ENCODE measurements at regions not wholly inside any gene's neighbourhood (a gene's known extent, or its start where the extent isn't known, plus 50 kb on each side); places are given as distances from the start of the nearest gene placed in this dataset.

DNA sequence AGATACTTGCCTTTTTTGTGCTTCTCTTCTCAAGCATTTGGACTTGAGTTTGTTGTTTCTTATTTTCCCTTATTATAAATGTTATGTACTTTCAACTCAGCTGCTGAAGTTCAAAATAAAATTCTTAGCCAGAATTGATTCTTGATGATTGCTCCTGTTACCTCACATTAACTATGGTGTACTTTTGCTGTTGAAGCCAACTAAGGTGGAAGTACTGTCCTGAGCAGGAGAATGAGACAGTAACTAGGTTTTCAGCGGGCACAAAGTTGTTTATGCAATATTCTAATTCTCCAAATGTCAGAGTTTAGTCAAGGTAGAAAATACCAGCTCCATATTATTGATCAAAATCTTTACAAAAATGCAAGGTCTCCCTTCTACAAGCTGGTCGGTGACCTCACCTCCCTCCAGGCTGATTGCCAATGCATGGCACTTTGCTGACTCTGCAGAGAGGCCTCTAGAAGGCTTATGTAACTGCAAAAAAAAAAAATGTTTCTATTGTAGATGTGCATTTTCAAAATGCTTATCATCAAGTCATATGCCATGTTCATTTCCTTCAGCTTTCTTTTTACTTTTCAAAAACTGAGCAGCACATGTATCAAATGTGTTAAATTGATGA lies 1783.5 kb upstream of the WWC1 start:
- no peak for DNase-seq (ENCODE audit: low spot score)

DNA sequence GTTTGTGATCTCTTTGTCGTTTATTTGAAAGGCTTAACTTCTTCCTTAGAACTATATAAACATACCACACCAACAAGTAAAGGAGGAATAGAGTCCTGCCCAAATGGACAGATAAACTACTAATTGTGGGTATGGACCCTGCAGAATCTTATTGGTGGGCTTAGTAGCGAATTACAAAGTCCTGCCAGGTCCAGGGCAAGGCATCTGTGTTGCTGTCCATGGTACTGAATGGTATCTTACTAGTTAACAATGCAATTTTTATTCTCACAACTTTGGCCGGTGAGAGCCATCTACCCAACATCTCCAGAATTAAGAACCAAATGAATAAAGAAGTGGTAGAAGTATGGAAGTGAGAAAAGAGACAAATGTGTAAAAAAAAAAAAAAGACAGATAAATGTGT lies 1782.4 kb upstream of the WWC1 start:
- DNase-seq (ENCODE audit: low spot score): peak; percentile 37

DNA sequence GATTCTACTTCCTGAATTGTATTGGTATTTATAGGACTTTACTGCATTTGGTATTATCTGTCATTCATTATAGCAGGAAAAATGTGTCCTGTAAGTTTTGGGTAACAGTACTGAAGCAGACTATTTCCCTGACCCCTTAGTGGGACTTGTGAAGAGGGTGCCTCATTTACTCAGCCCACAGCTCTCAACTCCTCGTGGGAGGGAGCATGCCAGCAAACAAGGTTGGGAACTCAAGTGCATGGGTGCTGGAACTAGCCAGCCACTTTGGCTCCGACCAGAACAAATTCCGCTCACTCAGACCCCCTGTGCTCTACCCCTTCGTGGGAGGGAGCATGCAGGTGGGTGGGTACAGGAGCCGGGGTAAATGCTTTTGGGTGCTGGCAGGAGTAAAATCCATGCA lies 1773.5 kb upstream of the WWC1 start:
- no peak for DNase-seq (ENCODE audit: low spot score)

DNA sequence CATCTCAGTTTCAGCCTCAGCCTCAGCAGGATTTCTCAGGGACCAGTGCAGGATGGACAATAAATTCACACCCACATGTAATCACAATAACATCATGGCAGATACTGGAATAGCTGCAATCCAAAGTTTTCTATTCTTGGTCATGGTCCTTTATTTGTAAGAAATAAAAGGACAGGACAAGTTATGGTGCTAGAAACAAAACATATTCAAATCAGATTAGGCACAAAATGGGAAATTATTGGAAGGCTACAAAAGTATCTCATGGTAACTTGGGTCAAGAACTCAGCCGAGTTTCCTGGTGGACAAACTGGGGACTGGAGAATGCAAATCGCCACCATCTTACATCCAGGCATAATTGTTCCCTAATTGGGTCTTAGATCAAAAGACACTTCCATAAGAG lies 1768.2 kb upstream of the WWC1 start:
- DNase-seq (ENCODE audit: low spot score): no peak

DNA sequence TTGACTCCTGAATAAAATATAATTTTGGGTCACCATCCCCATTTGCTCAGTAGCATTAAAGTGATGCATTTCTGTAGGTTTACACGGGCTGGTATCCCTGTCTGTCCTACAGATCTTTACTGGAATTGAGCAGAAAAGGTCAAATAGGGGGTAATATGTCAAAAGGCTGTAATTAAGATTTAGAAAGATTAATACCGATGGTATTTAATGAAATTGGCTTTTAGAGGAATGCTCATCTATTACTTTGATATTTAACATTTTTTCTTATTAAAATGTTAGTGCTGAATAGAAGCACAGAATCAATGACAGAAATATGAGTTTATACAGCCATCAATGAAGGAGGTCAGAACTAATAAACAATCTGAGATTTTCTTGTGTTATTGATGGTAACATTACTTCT lies 1762.2 kb upstream of the WWC1 start:
- DNase-seq (ENCODE audit: low spot score): no peak

DNA sequence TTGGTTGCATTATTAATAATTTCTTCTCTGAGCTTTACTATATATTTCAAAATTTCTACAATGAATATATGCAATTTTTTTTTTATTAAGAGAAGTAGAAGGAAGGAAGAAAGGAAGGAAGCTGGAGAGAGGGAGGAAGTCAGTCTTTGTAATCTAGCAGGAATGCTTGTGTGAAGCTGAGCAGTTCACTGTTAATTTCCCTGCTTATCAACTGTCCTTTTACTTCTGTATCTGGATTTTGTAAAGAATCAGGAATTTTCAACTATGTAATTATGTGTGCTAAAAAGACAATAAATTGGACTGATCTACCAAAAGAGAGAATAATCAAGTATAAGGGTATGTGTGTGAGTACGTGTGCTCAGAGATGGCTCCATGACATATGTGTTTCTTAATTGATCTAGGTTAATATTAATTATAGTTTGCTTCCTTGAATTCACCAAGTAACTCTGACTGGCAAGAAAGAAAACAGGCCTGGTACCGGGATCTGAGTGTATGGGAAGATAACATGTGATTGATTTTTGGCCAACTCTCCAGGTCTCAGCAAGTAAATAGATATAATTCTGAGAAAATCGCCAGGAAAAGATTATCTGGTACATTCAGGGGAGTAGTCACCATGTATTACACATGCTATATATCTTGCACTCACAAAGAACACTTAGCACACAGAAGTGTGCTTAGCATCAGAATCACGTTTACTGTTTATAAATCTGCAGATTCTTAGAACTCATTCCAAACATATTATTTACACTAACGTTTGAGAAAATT lies 1758.8 kb upstream of the WWC1 start:
- no peak for DNase-seq (ENCODE audit: low spot score)

DNA sequence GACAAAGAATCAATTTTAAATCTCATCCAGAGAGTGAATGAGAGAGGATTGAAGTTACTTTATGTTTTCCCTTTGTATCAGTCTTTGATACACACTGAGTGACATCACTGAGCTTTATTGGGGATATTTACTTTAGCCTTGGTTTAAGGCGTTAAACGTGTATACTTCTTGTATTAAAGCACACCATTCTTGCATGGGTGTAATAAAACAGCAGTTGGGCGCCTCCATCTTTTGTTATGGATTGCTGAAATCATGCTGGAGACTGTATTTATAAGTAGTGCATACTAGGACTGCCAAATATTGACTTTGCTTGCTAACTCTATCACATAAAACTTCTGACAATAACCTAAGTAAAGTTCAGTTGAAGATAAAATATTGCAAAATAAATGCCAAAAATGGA lies 1755.8 kb upstream of the WWC1 start:
- DNase-seq (ENCODE audit: low spot score): no peak

DNA sequence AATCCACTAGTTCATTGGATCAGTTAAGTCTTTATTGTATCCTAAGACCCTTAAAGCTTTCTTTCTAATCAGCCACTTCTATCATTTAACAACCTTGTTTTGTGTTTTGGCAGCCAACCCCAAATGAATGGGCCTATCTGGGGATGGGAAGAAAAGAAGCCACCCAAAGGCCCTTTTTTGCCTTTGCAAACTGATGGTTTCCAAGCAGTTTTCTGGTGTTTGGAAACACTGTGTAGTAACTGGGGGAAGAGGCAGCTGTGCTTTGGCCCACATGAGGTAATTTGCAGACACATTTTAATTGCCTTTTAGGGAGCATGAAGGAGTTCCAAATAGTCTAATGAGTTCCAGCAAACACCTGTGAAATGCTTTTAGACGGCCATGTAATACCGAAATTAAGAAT lies 1751.3 kb upstream of the WWC1 start:
- DNase-seq (ENCODE audit: low spot score): no peak

DNA sequence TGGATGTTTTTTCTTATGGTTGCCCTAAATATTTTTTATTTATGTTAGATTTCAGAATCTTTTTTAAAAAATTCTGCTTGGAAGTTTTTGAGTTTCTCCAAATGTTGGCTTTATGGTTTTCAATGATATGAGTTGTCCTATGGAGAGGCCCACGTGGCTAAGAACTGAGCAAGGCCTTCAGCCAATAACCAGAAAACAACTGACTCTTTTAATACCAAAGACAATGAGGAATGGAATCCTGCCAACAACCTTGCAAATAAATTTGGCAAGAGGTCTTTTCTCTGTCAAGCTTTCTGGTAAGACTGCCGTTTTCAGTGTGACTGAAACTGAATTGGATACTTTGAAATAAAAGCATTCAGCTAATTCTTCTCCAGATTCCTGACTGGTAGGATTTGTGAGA lies 1740.1 kb upstream of the WWC1 start:
- DNase-seq (ENCODE audit: low spot score): no peak

DNA sequence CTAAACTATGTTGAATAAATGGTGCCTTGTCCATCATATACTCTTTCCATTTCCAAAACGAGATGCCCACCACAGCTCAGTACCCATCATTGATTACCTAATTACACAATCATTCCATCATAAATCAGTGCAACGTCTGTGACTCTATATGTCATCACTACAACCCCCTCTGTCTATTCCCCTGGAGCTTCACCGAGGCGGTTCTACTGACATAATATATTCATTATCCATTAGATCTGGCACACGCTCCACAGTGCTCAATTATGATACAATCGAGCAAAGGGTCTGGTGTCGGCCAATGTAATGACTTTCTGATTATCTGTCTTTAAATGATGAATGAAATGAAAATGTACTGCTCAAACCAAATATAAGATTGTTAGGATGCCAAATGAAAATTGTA lies 1737.7 kb upstream of the WWC1 start:
- DNase-seq (ENCODE audit: low spot score): no peak

DNA sequence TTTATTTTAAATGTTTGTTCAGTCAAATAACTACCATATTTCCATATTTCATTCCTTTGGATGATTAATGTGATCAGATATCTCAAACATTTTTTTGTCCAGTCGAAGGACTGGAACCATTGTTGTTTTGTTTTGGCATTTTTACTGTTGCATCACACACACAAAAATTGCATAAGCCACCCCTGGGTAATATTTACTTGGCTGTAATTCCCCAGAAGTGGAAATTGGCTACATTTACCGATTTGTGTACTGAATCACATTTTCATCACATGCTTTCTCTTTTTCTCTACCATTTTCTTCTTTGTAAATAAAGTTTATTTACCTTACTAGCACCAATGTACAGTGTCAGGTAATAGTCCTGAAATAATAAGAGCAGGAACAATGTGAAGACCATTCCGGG lies 1729.7 kb upstream of the WWC1 start:
- no peak for DNase-seq (ENCODE audit: low spot score)

DNA sequence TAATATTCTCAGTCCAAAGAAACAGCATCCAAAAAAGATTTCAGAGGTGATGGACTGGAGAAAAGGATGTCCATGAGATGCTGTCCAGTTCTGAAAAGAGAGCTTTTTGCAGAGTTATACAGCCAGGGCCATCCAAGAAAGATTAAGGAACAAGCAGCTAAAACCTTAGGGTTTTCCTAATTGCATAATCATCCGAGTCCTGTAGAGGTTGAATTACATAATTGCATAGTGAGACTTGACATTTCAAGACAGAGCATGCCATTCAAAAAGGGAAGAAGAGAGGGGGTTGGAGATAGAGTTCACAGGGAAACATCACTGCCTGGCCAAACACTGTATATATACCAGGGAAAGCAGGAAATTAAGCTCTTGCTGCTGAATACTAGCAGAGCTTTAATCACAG lies 1729.2 kb upstream of the WWC1 start:
- DNase-seq (ENCODE audit: low spot score): no peak

DNA sequence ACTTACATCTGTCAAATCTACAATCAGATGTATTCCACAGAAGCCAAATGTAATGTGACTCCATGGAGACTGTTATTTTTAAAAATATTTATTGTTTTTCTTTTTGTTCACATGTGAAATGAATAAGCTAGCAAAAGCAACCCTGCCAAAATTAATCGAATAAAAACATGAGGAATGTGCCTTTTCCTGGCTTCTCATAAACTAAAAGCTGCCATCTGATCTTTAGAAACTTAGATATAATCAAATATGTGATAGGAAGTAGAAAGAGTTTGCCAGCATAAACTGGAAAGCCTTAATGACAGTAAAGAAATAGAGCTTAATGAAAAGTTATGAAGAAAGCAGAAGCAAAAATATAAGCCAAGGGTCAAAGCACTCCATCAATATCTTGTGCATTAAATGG lies 1724.7 kb upstream of the WWC1 start:
- no peak for DNase-seq (ENCODE audit: low spot score)

DNA sequence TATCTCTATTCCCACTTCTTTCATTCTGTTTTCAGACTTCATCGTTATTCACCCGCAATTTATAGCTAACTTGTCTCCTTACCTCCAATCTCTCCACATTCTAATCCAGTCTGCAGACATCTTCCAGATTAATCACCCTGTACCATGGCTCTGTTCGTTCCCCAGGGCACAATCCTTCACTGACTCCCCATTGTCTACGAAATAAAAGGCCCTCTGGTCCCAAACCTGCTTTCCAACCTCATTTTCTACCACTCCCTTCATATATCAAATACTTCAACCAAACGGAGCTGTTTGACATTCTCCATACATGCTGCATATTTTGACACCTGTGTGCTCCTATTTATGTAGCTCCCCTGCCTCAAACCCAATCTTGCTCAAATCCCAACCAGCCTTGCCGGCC lies 1720.6 kb upstream of the WWC1 start:
- no peak for DNase-seq (ENCODE audit: low spot score)

DNA sequence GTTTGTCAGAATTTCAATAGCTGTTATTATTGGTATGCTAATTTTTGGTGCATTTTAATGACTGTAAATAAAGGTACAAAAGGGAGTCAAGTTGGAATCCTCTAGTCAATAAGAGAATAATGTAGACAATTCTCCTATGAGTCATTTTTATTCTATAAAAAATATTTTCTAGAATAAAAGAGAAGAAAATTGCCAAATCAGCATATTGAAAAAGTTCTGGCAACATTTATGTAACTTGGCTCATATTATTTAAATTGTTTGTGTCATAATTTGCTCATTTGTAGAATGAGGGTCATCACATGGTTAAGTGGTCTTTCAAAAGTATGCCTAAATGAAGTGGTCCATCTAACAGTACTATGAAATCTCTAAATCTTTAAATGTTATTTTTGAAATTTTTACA lies 1719.8 kb upstream of the WWC1 start:
- no peak for DNase-seq (ENCODE audit: low spot score)

DNA sequence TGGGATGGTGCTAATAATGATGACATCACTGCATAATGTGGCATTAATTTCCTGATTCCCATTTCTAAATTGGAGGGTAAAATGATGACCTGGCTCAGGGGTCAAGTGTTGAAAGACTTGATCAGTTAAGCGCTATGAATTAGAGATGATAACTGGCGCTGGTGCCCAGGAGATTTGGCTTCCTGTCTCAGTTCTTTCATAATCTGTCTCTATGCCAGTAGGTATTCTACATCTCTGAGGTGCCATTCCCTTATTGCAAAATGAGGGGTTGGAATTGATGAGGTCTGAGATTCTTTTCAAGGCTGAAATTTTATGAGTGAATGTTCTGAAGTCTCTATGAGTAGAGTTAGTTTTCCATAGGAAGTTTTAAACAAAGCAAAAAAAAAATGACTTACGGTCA lies 1715.1 kb upstream of the WWC1 start:
- no peak for DNase-seq (ENCODE audit: low spot score)

DNA sequence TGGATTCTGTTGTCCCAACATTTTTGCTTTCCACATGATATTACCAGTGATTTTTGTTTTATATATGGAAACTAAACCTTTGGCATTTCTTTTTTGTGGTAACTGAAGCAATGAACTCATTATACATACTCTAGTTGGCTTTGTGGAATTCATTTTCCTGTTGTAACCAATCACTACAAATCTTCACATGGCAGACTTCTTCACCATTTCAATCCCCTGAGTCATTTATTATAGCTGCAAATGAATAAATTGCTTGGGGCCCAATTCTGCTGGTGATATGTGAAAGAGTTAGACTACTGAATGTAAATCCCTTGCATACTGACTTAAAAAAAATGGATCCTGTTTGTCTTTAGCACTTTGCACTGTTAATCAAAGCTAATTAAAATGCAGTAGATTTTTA lies 1709.6 kb upstream of the WWC1 start:
- no peak for DNase-seq (ENCODE audit: low spot score)

DNA sequence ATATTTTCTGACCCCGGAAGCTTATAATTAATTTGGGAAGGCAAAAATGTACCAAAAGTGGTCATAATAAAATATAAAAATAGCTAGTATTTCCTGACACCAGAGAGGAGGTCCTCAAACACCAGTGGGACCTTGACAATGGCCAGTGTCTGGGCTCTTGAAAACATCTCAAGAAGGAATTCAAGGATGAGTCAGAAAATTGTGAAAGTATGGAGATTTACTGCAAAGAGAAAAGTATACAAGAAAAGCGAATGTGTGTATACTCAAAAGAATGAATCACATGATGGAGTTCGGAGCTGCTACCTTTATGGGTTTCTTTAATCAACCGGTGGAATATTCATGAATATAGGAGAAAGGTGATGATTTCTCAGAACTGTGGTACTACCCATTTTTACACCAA lies 1709.0 kb upstream of the WWC1 start:
- no peak for DNase-seq (ENCODE audit: low spot score)

DNA sequence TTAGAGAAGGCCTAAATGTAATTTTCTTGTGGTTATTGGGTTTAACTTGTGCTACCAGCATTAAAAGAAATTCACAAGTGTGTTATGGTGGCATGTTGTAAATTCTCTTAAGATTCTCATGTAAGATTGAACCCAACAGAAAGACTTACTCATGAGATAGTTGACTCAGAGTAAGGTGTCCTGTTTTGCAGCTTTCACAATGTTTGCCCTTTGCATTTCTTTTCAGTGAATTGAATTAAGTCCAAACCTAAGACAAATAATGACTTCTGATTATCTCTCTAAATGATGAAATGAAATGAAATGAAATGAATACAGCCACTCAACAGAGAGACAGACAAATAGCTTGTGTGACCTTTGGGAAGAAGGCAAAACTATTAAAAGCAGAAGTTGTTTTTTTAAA lies 1696.9 kb upstream of the WWC1 start:
- DNase-seq (ENCODE audit: low spot score): no peak

DNA sequence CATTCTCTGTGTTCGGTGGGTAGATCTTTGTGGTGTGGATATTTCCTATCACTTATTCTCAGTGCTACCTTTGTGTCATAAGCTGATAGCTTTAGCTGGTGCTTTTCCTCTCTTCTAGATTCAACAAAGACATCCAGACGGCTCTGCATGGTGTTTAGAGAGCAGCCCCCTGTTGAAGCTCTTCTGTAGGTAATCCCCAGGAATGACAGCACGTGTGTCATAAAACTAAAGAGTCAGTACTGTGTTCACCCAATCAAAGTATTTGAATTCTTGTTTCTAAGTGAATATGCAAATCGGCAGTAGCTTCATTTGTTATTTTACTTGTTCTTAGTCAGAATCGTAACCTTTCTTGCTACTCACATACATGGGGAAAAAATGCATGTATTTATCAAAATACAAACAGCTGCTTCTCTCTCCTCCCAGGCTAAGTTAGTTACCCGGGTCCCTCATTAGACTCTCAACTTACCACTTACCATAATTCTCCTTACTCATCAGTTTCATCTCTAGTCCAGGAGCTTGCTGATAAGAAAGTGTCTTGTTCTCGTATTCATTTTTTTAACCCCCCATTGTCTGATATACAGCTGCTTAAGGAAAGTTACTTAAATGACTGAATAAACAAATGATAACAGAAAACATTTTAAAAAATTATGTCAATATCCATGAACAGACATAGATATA lies 1696.0 kb upstream of the WWC1 start:
- peak; percentile 9 for DNase-seq (ENCODE audit: low spot score)

DNA sequence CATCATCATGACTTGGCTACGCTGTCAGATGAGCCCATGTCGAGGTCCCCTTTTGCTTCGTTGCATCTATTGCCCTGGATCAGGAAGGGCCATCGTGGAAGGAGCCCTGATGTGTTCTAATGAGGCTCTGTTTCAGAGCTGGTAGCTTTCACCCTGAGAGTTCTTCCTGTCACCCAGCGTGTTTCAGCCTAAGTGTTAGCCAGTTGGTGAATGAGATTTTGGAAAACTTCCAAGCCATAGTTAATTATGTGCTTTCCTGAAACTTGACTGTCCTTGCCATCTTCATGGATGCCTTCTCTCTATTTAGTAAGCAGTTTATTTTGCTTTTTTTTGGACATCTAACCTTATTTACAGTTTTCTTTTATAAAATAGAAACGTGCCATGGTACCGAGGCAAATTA lies 1695.4 kb upstream of the WWC1 start:
- DNase-seq (ENCODE audit: low spot score): no peak

DNA sequence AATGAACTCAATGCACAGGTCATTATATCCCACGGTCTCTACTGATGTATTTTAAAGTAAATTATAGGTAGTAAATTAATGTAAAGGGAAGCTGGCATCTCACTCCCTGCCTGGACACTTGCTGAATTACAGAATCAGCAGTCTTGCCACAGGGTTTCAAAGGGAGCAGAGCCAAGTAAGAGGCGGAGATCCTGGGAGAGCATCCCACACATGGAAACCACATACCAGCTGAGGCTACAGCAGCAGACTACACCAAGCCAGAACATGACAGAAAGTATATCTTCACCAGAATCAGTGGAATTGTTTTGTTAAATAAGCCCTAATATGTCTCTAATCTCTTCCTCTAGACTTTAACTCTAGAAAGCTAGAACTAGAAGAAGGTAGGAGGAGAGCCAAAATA lies 1689.2 kb upstream of the WWC1 start:
- DNase-seq (ENCODE audit: low spot score): no peak

DNA sequence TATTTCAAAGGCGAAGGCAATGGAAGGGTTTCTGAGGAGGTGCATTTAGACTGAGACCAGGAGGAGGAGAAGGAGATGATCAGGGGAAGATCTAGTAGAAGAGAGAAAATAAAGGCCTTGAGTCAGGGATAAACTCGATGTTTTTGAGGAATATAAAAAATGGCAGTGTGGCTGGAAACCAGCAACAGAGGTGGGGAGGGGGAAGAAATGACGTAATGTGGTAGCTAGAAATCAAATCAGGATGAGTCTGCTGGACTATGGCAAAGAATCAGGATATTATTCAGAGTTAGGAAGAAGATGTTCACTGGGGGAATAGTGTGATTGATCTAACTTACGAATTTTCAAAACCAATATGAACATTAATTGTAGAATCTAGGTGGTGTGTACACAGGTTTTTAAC lies 1673.9 kb upstream of the WWC1 start:
- DNase-seq (ENCODE audit: low spot score): no peak

DNA sequence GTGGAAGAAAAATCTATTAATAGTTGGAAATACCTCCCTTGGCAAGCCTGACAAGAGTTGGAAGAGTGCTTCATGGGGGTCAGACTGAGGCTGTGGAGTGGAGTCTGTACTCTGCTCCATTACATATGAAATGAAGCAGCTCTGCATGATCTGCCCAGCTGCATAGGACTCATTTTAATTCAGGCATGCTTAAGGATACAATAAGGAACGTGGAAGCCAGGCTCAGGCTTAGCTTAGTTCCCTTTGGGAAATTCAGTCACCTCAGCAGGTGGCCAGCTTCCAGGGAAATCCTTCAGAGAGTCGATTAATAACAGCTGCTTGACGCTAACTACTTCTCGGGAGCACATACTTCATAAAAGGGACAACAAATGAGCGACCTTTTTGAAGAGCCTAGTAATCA lies 1672.9 kb upstream of the WWC1 start:
- no peak for DNase-seq (ENCODE audit: low spot score)

All from RKO (cell line).